Endothelial cell of umbilical vein (primary cell): ENCODE measurements at regions not wholly inside any gene's neighbourhood (a gene's known extent, or its start where the extent isn't known, plus 50 kb on each side); places are given as distances from the start of the nearest gene placed in this dataset.

Experiments used
- BruUV-seq: library from RNA; stranded (reverse); fragments of 400-500 nt; replicated peaks from 2 replicates; lab custom pipeline; 2021; lab: Mats Ljungman, UMichigan
- CTCF ChIA-PET: fragments of 300-600, 350-600 bp; sonication (Branson Sonifier 250); formaldehyde crosslinking; loops from one replicate; lab custom pipeline; 2021; ENCODE audit warnings: antibody characterized with exemption, inconsistent platforms; lab: Charles Lee
- POLR2A ChIA-PET: fragments of 300-600, 350-600 bp; sonication (Branson Sonifier 250); formaldehyde crosslinking; loops from one replicate; lab custom pipeline; 2021; ENCODE audit warnings: antibody characterized with exemption, inconsistent platforms; lab: Charles Lee
- DNase-seq: peaks from one replicate; pipeline ENCODE4 v3.0.0-alpha.2; 2011; ENCODE audit warnings: low read depth, low spot score
- FAIRE-seq: peaks from 2 replicates; lab custom pipeline; 2011; peaks lifted over from hg19 to GRCh38; lab: Jason Lieb, UNC
- H2AFZ ChIP-seq: 2 replicates; pipeline ENCODE4 v1.6.0; 2012; ENCODE audit warnings: low read depth, low read length, control low read depth, inconsistent platforms
- H3K27ac ChIP-seq: 2 replicates; pipeline ENCODE4 v1.5.1; 2011; ENCODE audit warnings: low read depth, mild to moderate bottlenecking, control low read depth, low read length, moderate library complexity; ENCODE audit not compliant: insufficient read depth
- H3K27me3 ChIP-seq, 2 experiments: 2 replicates each; pipeline versions ENCODE4 v1.6.0 to v1.6.1; 2011; ENCODE audit warnings: low read length in 2 of 2, mixed read lengths in 1 of 2; ENCODE audit not compliant: control insufficient read depth in 2 of 2, insufficient read depth in 2 of 2
- H3K36me3 ChIP-seq, 2 experiments: 2 replicates in 1 of 2; 3 replicates in 1 of 2; pipeline ENCODE4 v1.5.1; 2011; ENCODE audit warnings: low read length in 2 of 2, mild to moderate bottlenecking in 1 of 2, moderate library complexity in 1 of 2; ENCODE audit not compliant: control insufficient read depth in 2 of 2, insufficient read depth in 2 of 2; ENCODE audit errors: extremely low read depth in 1 of 2
- H3K4me1 ChIP-seq: 3 replicates; pipeline ENCODE4 v1.5.1; 2011; ENCODE audit warnings: mild to moderate bottlenecking, low read length; ENCODE audit not compliant: control insufficient read depth, insufficient read depth; ENCODE audit errors: extremely low read depth
- H3K4me2 ChIP-seq: 2 replicates; pipeline ENCODE4 v1.6.1; 2011; ENCODE audit warnings: low read length, control low read depth, mixed read lengths; ENCODE audit not compliant: insufficient read depth
- H3K4me3 ChIP-seq, 3 experiments: fragments of 200-600 bp in 1 of 3; sonication (generic), shearing (Covaris generic) in 1 of 3; replicated peaks in 1 of 3; 2 replicates each; pipeline ENCODE4 v1.5.1; 2011 to 2016; ENCODE audit warnings: control low read depth in 3 of 3, low read length in 3 of 3, mild to moderate bottlenecking in 2 of 3, inconsistent platforms in 1 of 3, low read depth in 1 of 3, moderate library complexity in 1 of 3; ENCODE audit not compliant: insufficient read depth in 1 of 3
- H3K79me2 ChIP-seq: 2 replicates; pipeline ENCODE4 v1.6.0; 2012; ENCODE audit warnings: low read length, inconsistent platforms; ENCODE audit not compliant: control insufficient read depth, insufficient read depth
- H3K9ac ChIP-seq: replicated peaks from 2 replicates; pipeline ENCODE3; 2011; ENCODE audit warnings: low read length, control low read depth; ENCODE audit not compliant: insufficient read depth; ENCODE audit errors: extremely low read depth
- H3K9me1 ChIP-seq: replicated peaks from 3 replicates; pipeline ENCODE4 v1.6.0; 2011; ENCODE audit warnings: mild to moderate bottlenecking, low read length; ENCODE audit not compliant: control insufficient read depth, insufficient read depth; ENCODE audit errors: extremely low read depth
- H3K9me3 ChIP-seq: replicated peaks from 2 replicates; pipeline ENCODE4 v1.5.1; 2012; ENCODE audit warnings: low read length, inconsistent platforms; ENCODE audit not compliant: control insufficient read depth, insufficient read depth
- H4K20me1 ChIP-seq: replicated peaks from 2 replicates; pipeline ENCODE3; 2011; ENCODE audit warnings: mild to moderate bottlenecking, low read length; ENCODE audit not compliant: control insufficient read depth, insufficient read depth; ENCODE audit errors: extremely low read depth
- CTCF ChIP-seq, 2 donors: IDR thresholded peaks; 1 replicate in 1 of 2; 2 replicates in 1 of 2; pipeline ENCODE4 v1.5.1; 2011; ENCODE audit warnings: low read length in 2 of 2, mild to moderate bottlenecking in 2 of 2, moderate library complexity in 2 of 2, control low read depth in 1 of 2, inconsistent platforms in 1 of 2, low read depth in 1 of 2; ENCODE audit not compliant: insufficient read depth in 1 of 2; ENCODE audit errors: extremely low read depth in 1 of 2
- EZH2 ChIP-seq: IDR thresholded peaks from 2 replicates; pipeline ENCODE4 v1.6.1; 2012; ENCODE audit warnings: borderline replicate concordance, low read depth, mild to moderate bottlenecking, moderate library complexity, low read length, inconsistent platforms; ENCODE audit not compliant: severe bottlenecking
- FOS ChIP-seq: IDR thresholded peaks from 2 replicates; pipeline ENCODE4 v1.6.1; 2011; ENCODE audit warnings: mild to moderate bottlenecking, low read length, moderate library complexity, borderline replicate concordance; ENCODE audit not compliant: insufficient read depth
- JUN ChIP-seq: IDR thresholded peaks from 2 replicates; pipeline ENCODE4 v1.6.1; 2011; ENCODE audit warnings: borderline replicate concordance, low read depth; ENCODE audit not compliant: insufficient read length, insufficient read depth
- MAX ChIP-seq: IDR thresholded peaks from 2 replicates; pipeline ENCODE4 v1.6.1; 2011; ENCODE audit not compliant: insufficient read depth, insufficient read length
- MYC ChIP-seq: IDR thresholded peaks from one replicate; pipeline ENCODE4 v1.6.1; 2011; ENCODE audit warnings: mild to moderate bottlenecking, low read depth, low read length
- POLR2A ChIP-seq: IDR thresholded peaks from 2 replicates; pipeline ENCODE4 v1.6.1; 2012; ENCODE audit warnings: low read depth, mild to moderate bottlenecking, control low read depth, low read length
- dilution Hi-C: fragments of 300-500 bp; cut with MboI; formaldehyde crosslinking; loops from one replicate; pipeline ENCODE4 v1.15.0; 2019; ENCODE audit warnings: low sequenced_read_pairs; ENCODE audit not compliant: extremely low pct_ligation_motif_present
- intact Hi-C: fragments of 100-400 bp; cut with micrococcal nuclease; formaldehyde crosslinking; loops from one replicate; pipeline ENCODE4 v1.10.0; 2022

- no peak overlapping the region for H3K9ac ChIP-seq
- ChIA-PET CTCF (interaction anchor here (1.0 kb wide), 1 partner anchor 23 kb away, joined by 3 read pairs; no protein-coding TSS in a partner anchor), POLR2A (no interaction called here)
- H2AFZ ChIP-seq = no peak overlapping the region
- H3K27ac ChIP-seq = no peak overlapping the region
- DNase-seq (no peak), FAIRE-seq (no peak)
- no peaks in the 10 kb centered on the region for H3K9me1 ChIP-seq
- no TSS peak for BruUV-seq
- H3K4me1 ChIP-seq = no peaks in the 10 kb centered on the region
- H4K20me1 ChIP-seq = no peaks in the 10 kb centered on the region
- intact Hi-C loops (no loop called here), dilution Hi-C loops (no loop called here)
- H3K79me2 ChIP-seq = no peaks in the 10 kb centered on the region
- no peak overlapping the region for H3K4me3 ChIP-seq
- H3K9me3 ChIP-seq = no peaks in the 10 kb centered on the region
- no peak for TF ChIP-seq CTCF (IDR thresholded peaks at IDR 0.05; ENCODE audit: extremely low read depth in 1 of 2, insufficient read depth in 1 of 2, low read depth in 1 of 2, low read length in 2 of 2)
- no peak for TF ChIP-seq JUN
- no peak for TF ChIP-seq MAX
- TF ChIP-seq POLR2A = no peak
- TF ChIP-seq FOS = no peak
- no peak for TF ChIP-seq EZH2
- TF ChIP-seq MYC = no peak
- no peak overlapping the region for H3K4me2 ChIP-seq
- H3K36me3 ChIP-seq = no peaks in the 10 kb centered on the region
- no peaks in the 10 kb centered on the region for H3K27me3 ChIP-seq
Observed at GRCh38 chr10:90171014-90171722, 469.8 kb downstream of the KIF20B start.
